ENCODE measurements at regions not wholly inside any gene's neighbourhood (a gene's known extent, or its start where the extent isn't known, plus 50 kb on each side); places are given as distances from the start of the nearest gene placed in this dataset.
A peak's percentile ranks its signal among the peaks of the same experiment; 100 is the strongest.

DNA sequence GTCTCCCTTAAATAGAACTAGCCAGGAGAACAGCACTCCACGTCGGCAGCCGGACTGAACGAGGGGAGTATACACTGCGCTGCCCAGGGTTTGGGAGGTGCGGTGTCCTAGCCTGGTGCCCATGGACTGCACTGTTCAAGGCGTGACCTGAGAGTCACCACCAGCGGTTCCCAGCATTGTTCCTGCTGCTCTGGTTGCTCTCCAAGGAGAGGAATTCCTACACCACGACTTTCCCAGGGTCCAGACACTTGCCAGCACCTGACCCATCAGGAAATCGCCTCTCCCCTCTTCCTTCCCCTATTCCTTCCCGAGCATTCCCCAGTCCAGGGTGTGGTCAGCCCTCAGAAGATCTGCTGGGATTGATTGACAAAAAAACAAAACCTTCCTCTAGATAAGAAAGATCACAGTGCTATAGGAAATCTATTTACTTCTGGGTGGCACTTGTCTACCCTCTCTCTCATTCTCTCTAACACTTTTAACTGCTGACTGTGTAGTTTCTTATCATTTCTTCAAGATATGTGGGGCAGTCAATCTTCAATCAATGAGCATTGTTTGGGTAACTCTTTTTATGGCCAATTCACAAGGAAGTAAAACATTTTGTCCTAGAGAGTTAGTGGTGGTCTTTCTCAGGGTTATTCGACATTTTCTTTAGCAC, 297.8 kb upstream of the ACTBL2 start:
- Histone ChIP-seq H3K27ac (ENCODE audit: low read depth in 1 of 2, low read length in 2 of 2) (no peak overlapping the region), H3K9ac (ENCODE audit: low read depth in 1 of 2, low read length in 2 of 2) (no peak overlapping the region), H3K9me3 (ENCODE audit: control insufficient read depth in 4 of 4, low read length in 3 of 4) (no peaks in the 10 kb centered on the region), H3K4me1 (ENCODE audit: control insufficient read depth in 4 of 4, insufficient read depth in 4 of 4, low read length in 3 of 4) (peaks cover 3 to 23% (median 19%) of the 10 kb centered on the region in 4 donors), H3K27me3 (ENCODE audit: control insufficient read depth in 4 of 4, insufficient read depth in 4 of 4, low read length in 3 of 4) (no peaks in the 10 kb centered on the region), H3K4me3 (ENCODE audit: low read depth in 1 of 3, low read length in 3 of 3) (no peak overlapping the region), H3K36me3 (ENCODE audit: control insufficient read depth in 4 of 4, insufficient read depth in 3 of 4, low read depth in 1 of 4, low read length in 3 of 4) (no peaks in the 10 kb centered on the region)
- DNase-seq (ENCODE audit: low spot score) = no peak
- 74% methylated on average over 12 of the region's 12 CpGs for WGBS
- no peak for TF ChIP-seq JUND (IDR thresholded peaks at IDR 0.05)
- no peak for TF ChIP-seq RAD21 (IDR thresholded peaks at IDR 0.05)
- TF ChIP-seq HNF4G (IDR thresholded peaks at IDR 0.05) = no peak
- TF ChIP-seq, protein P1, sequence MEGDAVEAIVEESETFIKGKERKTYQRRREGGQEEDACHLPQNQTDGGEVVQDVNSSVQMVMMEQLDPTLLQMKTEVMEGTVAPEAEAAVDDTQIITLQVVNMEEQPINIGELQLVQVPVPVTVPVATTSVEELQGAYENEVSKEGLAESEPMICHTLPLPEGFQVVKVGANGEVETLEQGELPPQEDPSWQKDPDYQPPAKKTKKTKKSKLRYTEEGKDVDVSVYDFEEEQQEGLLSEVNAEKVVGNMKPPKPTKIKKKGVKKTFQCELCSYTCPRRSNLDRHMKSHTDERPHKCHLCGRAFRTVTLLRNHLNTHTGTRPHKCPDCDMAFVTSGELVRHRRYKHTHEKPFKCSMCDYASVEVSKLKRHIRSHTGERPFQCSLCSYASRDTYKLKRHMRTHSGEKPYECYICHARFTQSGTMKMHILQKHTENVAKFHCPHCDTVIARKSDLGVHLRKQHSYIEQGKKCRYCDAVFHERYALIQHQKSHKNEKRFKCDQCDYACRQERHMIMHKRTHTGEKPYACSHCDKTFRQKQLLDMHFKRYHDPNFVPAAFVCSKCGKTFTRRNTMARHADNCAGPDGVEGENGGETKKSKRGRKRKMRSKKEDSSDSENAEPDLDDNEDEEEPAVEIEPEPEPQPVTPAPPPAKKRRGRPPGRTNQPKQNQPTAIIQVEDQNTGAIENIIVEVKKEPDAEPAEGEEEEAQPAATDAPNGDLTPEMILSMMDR (IDR thresholded peaks at IDR 0.05; ENCODE audit: low read depth, low read length, missing input control) = no peak
- TF ChIP-seq, protein P2, sequence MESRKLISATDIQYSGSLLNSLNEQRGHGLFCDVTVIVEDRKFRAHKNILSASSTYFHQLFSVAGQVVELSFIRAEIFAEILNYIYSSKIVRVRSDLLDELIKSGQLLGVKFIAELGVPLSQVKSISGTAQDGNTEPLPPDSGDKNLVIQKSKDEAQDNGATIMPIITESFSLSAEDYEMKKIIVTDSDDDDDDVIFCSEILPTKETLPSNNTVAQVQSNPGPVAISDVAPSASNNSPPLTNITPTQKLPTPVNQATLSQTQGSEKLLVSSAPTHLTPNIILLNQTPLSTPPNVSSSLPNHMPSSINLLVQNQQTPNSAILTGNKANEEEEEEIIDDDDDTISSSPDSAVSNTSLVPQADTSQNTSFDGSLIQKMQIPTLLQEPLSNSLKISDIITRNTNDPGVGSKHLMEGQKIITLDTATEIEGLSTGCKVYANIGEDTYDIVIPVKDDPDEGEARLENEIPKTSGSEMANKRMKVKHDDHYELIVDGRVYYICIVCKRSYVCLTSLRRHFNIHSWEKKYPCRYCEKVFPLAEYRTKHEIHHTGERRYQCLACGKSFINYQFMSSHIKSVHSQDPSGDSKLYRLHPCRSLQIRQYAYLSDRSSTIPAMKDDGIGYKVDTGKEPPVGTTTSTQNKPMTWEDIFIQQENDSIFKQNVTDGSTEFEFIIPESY (IDR thresholded peaks at IDR 0.05) = no peak
- no peak for TF ChIP-seq NR2F2 (IDR thresholded peaks at IDR 0.05)
- no peak for TF ChIP-seq SP1 (IDR thresholded peaks at IDR 0.05)
- TF ChIP-seq GABPA (IDR thresholded peaks at IDR 0.05 in 1 of 2, conservative IDR thresholded peaks at IDR 0.05 in 1 of 2) = no peak
- TF ChIP-seq FOXA1 (IDR thresholded peaks at IDR 0.05) = no peak
- TF ChIP-seq, protein P3, sequence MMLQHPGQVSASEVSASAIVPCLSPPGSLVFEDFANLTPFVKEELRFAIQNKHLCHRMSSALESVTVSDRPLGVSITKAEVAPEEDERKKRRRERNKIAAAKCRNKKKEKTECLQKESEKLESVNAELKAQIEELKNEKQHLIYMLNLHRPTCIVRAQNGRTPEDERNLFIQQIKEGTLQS (IDR thresholded peaks at IDR 0.05) = no peak
- no peak for TF ChIP-seq YY1 (IDR thresholded peaks at IDR 0.05)

DNA sequence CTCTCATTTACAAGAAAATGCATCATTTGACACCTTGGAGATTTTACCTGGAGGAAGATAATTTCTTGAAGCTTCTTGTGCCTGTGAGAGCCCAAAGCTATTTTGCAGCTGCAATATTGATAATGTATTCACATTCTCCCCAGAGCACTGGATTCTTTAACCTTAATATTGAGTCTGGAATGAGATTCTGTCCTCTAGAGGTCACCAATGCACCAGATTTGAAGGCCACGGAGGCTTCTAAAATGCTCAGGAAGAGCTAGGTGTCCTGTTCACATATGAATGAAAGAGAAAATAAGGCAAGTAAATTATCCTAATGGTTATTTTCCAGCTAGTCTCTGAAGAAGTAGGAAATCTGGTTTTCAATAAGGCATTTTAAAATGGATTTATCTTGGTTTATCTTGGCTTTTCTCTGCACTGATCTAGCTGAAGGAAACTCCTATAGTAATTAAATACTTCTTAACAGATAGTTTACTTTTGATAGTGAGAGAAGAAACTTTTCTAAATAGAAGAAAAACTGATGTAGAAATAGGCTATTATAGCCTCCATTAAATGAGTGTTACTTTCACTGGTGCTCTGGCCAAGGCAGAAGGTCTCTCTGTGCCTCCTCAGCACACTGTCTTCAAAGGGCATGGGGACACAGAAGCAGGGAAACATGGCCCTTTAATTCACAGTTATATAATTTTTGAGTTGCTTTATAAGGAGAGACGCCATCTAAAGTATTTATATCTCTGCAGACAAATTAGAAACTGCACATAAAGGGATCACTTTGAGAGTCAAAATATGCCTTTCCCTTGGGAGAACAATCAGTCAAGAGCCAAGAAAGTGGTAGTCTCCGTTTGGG, 297.0 kb upstream of the ACTBL2 start:
- Histone ChIP-seq H3K27ac (ENCODE audit: low read depth in 1 of 2, low read length in 2 of 2) (no peak overlapping the region), H3K9ac (ENCODE audit: low read depth in 1 of 2, low read length in 2 of 2) (no peak overlapping the region)
- DNase-seq (ENCODE audit: low spot score) = no peak
- TF ChIP-seq JUND (IDR thresholded peaks at IDR 0.05) (no peak), RAD21 (IDR thresholded peaks at IDR 0.05) (peak; percentile 91 to 94), HNF4A (conservative IDR thresholded peaks at IDR 0.05) (peak; percentile 5 to 44), HNF4G (IDR thresholded peaks at IDR 0.05) (no peak), SP1 (IDR thresholded peaks at IDR 0.05) (no peak), TAF1 (conservative IDR thresholded peaks at IDR 0.05) (no peak), YY1 (IDR thresholded peaks at IDR 0.05) (no peak), NR2F2 (IDR thresholded peaks at IDR 0.05) (no peak), GABPA (IDR thresholded peaks at IDR 0.05 in 1 of 2, conservative IDR thresholded peaks at IDR 0.05 in 1 of 2) (no peak), FOXA2 (IDR thresholded peaks at IDR 0.05) (no peak), EGR1 (IDR thresholded peaks at IDR 0.05; ENCODE audit: low read depth in 2 of 2) (no peak)
- TF ChIP-seq, protein P4, sequence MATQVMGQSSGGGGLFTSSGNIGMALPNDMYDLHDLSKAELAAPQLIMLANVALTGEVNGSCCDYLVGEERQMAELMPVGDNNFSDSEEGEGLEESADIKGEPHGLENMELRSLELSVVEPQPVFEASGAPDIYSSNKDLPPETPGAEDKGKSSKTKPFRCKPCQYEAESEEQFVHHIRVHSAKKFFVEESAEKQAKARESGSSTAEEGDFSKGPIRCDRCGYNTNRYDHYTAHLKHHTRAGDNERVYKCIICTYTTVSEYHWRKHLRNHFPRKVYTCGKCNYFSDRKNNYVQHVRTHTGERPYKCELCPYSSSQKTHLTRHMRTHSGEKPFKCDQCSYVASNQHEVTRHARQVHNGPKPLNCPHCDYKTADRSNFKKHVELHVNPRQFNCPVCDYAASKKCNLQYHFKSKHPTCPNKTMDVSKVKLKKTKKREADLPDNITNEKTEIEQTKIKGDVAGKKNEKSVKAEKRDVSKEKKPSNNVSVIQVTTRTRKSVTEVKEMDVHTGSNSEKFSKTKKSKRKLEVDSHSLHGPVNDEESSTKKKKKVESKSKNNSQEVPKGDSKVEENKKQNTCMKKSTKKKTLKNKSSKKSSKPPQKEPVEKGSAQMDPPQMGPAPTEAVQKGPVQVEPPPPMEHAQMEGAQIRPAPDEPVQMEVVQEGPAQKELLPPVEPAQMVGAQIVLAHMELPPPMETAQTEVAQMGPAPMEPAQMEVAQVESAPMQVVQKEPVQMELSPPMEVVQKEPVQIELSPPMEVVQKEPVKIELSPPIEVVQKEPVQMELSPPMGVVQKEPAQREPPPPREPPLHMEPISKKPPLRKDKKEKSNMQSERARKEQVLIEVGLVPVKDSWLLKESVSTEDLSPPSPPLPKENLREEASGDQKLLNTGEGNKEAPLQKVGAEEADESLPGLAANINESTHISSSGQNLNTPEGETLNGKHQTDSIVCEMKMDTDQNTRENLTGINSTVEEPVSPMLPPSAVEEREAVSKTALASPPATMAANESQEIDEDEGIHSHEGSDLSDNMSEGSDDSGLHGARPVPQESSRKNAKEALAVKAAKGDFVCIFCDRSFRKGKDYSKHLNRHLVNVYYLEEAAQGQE (IDR thresholded peaks at IDR 0.05) = no peak
- TF ChIP-seq, protein P1 (IDR thresholded peaks at IDR 0.05; ENCODE audit: low read depth, low read length, missing input control) = peak; percentile 68
- TF ChIP-seq, protein P5, sequence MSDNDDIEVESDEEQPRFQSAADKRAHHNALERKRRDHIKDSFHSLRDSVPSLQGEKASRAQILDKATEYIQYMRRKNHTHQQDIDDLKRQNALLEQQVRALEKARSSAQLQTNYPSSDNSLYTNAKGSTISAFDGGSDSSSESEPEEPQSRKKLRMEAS (IDR thresholded peaks at IDR 0.05) = no peak
- TF ChIP-seq, protein P3 (IDR thresholded peaks at IDR 0.05) = no peak

More for the DNA sequence above, 297.0 kb upstream of the ACTBL2 start:
- Histone ChIP-seq H3K9me3 (ENCODE audit: control insufficient read depth in 4 of 4, low read length in 3 of 4) (no peaks in the 10 kb centered on the region), H3K36me3 (ENCODE audit: control insufficient read depth in 4 of 4, insufficient read depth in 3 of 4, low read depth in 1 of 4, low read length in 3 of 4) (no peaks in the 10 kb centered on the region), H3K4me3 (ENCODE audit: low read depth in 1 of 3, low read length in 3 of 3) (no peak overlapping the region), H3K4me1 (ENCODE audit: control insufficient read depth in 4 of 4, insufficient read depth in 4 of 4, low read length in 3 of 4) (peaks cover 3 to 25% (median 19%) of the 10 kb centered on the region in 4 donors), H3K27me3 (ENCODE audit: control insufficient read depth in 4 of 4, insufficient read depth in 4 of 4, low read length in 3 of 4) (no peaks in the 10 kb centered on the region)
- WGBS = 36% methylated on average over 3 of the region's 3 CpGs

All from liver (tissue), 8 donors.